Activated CD4-positive, CD25-positive, alpha-beta regulatory T cell treated with anti-CD3 and anti-CD28 coated beads, Interleukin-2, amount 50 U/mL, for 16 hours (primary cell): ENCODE measurements at regions not wholly inside any gene's neighbourhood (a gene's known extent, or its start where the extent isn't known, plus 50 kb on each side); places are given as distances from the start of the nearest gene placed in this dataset.
"Not testable (repeated sequence)": the region's sequence is repeated elsewhere in the genome, so short reads cannot be mapped to it uniquely, and the experiment has no call there.

Source experiments
- DNase-seq: peaks from one replicate; pipeline ENCODE4 v3.0.0-alpha.2; 2020; ENCODE audit warnings: low read depth, low spot score

DNA sequence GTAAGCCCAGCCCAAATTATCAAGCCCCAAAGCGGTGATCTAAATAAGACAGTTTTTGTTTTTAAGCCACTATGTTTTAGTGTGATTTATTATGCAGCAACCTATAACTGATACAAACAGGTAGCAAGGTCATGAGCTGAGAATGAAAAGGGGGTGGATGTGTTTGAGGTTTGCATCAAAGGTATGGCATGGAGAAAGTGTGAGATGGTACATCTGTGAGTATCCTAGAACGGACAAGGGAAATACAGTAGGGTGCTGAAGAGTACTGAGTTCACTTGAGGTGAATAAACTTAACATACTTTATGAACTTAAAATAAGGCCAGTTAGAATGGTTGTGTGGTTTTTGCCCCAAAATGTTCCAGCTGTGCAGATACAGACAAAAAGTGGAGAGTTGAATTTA lies 286.0 kb upstream of the B3GALT2 start:
- no peak for DNase-seq

DNA sequence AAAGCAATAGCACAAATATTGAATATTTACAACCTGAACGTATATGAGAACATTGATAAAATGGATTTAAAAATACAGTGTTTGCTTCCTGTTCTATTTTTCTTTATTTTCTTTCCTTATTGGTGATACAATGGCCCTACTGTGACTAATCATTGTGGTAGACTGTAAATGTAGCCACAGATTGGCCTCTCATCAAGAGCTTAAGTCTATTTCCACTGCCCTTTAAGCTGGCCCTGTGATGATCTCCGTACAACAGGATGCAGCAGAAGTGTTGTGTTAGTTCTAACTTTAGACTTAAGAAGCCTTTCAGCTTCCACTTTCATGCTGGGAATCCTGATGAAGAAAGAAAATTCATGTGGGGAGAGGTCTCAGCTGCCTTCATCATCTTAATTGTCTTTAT lies 285.6 kb upstream of the B3GALT2 start:
- DNase-seq = no peak

DNA sequence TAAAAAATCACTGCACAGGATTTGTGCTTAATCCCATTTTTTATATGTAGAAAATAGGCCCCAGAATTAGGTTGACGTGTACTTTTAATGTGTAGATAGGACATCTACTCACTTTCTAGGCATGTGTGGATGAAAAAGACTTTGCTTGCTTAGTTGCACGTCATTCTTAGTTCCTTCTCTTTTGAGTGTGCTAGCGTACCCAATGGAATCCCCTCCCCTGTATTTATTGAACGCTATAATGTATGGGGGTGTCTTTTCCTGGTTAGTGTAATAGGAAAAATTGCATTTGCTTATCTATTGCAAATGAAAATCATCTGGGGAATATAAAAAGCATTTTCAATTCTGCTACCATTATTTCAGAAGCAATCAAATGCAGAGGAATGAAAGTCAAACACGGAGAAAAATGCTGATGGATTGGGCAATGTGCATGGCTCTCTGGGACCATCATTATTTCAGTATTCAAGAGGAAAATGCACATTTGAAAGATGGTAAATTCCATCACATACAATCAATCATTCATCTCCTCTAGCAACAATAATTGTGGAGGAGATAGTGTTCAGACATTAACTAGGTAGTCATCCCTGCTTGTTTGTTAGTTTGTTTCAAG lies 277.0 kb upstream of the B3GALT2 start:
- DNase-seq = no peak

DNA sequence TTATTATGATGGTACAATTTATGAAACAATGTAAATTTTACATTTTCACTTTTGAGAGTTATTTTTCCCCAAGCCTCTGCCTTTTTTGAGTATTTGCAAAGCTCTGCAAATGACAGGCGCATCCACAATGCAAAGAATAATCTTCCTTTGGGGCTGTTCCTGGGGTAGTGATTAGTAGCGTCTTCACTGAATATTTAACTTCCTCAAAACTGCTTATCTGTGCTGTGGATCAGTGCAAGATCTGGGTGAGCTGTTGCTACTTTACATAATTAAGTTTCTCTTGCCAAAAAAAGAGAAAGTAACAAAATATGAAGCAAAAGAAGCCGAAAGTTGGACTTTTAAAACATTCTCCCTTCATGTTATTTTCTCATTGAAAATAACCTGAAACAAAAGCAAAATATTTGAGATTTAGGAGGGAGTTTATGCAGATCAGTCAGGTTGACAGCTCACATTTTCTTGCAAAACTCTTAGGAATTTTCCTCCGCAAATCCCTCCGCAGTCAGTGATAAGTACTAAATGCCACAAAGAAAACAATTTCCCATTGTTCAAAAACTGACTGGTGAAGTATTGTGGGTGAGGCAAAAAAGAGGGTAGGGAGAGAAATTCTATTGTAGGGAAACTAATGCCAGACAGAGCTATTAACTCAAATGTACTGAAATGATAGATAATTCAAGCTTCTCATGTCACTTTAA lies 276.4 kb upstream of the B3GALT2 start:
- no peak for DNase-seq

DNA sequence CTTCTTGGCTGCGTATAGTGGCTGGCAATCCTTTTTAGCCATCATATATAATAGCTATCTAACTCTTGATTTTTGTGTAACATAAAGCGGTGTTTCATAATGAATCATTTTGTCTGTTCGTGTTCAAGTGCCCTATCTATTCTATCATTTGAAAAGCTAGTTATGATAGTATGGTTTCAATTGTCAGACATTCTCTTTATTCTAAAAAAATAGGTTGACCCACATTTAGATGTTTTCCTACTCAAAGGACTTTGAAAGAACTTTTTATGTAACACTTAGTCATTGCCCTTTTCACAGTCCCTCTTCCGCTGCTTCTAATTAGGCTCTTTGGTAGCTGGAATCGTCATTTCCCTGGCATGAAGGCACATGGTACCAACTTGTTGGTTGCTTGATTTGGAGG lies 272.2 kb upstream of the B3GALT2 start:
- DNase-seq = peak; percentile 4

DNA sequence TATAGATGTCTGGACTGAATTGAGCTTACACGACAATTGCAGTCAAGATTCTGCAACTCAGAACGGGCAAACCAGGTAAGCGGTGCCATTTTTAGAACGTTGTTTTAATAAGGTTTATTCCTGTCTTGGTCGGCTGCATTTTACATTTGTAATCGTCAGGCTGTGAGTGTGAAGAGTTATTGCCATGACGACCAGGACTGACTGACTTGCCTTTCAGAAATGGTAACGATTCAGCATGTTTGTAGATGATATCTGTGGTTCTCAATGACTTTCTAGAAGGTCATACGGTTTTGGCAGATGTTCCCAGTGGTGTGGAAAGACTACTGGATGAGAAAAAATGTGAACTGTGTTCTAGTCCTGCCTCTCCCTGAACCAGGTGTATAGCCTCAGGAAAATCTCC lies 271.3 kb upstream of the B3GALT2 start:
- DNase-seq = no peak

DNA sequence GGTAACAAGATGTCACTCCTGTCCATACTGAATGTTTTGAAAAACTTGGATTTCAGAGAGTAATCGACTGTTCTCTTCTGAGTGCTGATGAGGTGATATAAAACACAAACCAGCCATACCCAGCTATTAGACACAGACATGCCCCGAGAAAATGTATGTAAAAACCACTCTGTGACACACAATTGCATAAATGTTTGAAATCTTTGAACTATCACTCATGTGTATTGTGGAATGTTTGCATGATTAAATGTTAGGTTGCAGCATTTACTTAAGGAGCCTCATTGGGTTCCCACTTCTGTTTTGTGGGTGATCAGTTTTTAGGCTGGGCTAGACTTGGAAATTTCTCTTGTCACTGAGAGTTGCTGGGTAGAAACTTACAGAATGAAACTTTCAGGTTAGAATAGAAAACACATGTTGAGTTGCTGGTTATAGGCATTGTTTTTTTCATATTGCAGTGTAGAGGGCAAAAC lies 270.4 kb upstream of the B3GALT2 start:
- DNase-seq = no peak

DNA sequence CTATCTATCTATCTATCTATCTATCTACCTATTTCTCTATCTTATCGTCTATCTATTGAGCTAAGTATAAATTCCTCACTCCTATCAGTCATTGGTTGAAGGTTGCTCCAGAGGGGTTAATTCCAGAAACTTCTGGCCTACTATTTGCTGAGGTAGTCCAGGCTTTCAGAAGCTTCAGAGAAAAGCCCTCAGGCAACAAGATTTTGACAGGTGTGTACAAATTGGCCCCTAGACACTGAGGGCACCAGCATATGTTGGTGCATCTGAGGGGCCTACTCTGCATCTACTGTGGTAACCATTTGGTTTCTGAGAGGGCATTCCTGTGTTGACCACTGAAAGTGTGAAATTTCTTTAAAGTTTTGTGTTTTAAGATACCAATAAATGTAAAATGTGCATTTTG lies 265.2 kb upstream of the B3GALT2 start:
- DNase-seq = no peak

DNA sequence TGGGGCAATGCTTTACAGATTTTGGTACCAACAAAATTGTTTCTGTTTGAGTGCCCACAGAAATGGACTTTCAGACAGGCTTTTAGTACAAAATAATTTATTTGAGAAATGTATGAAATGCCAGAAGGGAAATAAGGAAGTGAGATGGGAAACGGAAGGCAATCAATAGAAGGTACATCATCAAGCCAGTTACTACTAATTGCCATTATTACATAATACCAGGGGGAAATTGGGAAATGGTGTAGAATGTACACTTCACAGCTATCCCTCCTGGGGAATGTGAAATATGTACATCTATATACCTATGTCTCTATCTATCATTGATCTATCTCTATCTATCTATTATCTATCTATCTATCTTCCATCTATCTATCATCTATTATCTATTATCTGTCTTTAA lies 264.6 kb upstream of the B3GALT2 start:
- no peak for DNase-seq

DNA sequence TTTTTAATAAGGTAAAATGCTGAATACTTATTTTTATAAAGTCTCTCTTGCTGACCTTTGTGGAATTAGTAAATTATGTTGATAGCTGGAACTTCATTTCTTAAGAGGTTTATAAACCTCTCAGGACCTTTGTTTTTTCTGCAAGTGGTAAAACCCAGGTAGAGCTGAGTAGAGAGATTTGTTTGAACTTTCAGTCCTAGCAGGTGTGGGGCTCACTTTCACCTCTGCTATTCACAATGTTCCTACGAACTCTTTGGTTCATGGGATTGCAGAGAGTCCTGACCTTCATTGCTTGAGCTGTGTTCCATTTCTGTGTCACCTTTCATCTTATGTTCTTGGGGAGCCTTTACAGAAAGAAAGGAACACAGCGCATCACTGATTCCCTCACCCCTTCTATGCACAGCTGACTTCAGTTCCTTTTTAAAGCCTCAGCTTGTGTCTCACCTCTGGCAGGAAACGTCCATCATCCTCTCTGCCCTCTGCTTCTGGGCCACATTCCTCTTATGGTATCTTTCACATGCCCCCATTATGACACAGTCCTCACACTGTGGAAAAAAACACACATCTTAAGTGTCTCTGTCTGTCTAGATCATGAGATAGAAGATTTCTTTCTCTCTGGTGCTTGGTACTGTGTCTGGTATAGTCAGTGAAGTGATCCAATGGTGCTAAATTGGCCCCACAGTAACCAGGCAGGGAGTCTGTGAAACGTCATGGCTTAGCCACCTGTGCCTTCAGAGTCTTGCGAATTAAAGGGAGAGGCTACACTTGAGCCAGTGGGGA lies 262.5 kb upstream of the B3GALT2 start:
- DNase-seq = no peak

DNA sequence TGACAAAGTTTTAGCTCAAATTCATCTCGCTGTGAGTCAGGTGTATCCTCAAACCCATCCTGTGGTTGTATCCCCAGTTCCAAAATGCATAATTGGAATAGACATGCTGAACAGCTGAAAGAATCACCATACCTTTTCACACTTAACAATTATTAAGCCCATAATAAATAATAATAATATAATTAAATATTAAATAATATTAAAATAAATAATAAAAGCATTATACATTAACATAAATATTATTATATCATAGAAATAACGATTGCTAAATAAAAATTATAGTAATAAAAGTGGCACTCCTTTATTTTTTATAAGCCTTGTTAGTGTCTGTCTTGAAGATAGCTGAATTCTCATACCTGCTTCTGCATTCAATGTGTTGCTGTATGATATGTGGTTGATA lies 257.5 kb upstream of the B3GALT2 start:
- DNase-seq = no peak

DNA sequence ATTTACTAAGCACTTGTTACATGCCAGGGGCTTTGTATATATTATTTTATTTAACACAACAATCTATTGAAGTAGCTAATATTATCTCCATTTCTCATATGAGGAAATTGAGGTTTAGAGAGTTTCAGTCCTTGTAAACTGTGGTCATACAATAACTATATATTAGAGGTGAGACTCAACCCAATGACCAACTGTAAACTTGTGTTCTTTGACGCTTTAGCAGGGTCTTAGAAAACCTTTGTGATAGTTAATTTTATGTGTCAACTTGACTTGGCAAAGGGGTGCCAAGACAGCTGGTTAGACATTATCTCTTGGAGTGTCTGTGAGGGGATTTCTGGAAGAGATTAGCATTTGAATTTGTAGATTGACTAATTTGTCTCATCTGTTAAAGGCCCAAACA lies 252.4 kb upstream of the B3GALT2 start:
- no peak for DNase-seq

DNA sequence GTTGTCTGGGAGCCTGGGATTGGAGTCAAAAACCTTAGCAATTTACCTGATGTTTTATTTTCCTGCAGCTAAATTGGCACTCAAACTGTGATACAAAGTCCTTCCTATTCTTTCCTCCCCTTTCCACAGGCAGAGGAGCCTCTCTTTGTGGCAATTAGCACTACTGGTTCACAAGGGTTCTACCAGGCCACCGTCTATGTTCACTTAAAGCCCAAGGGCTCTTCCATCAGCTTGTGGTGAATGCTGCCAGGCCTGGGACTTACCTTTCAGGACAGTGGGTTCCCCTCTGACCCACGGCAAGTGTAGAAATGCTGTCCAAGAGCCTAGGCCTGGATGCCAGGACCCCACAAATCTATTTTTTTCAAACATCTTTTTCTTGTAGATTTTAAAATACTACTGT lies 251.9 kb upstream of the B3GALT2 start:
- DNase-seq = no peak

DNA sequence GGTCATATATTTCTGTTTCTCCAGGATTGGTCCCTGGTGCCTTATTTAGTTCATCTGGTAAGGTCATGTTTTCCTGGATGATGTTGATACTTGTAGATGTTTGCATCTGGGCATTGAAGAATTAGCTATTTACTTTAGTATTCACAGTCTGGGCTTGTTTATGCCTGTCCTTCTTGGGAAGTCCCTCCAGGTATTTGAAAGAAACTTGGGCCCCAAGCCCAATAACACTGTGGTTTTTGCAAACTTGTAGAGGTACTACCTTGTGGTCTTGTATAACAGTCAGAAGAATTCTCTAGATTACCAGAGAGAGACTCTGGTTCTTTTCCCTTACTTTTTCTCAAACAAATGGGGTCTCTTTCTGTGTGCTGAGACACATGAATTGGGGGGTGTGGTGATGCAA lies 251.4 kb upstream of the B3GALT2 start:
- no peak for DNase-seq

DNA sequence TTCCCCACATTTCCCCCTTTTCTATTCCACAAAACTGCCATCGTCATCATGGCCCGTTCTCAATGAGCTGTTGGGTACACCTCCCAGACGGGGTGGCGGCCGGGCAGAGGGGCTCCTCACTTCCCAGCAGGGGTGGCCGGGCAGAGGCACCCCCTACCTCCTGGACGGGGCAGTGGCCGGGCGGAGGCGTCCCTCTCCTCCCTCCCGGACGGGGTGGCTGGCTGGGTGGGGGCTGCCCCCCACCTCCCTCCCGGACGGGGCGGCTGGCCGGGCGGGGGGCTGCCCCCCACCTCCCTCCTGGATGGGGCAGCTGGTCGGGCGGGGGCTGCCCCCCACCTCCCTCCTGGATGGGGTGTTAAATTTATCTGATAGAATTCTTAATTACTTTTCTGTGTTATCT lies 250.9 kb upstream of the B3GALT2 start:
- DNase-seq = not testable (repeated sequence)

DNA sequence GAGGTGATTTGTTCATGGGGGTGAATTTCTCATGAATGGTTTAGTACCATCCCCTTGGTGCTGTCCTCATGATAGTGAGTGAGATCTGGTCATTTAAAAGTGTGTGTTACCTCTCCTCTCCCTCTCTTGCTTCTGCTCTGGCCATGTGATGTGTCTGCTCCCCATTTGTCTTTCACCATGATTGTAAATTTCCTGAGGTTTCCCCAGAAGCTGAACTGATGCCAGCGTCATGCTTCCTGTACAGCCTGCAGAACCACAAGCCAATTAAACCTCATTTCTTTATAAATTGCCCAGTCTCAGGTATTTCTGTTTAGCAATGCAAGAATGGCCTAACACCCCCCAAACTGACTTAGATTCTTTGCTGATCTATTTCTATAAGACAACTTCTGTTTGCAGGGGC lies 249.4 kb upstream of the B3GALT2 start:
- DNase-seq = no peak

DNA sequence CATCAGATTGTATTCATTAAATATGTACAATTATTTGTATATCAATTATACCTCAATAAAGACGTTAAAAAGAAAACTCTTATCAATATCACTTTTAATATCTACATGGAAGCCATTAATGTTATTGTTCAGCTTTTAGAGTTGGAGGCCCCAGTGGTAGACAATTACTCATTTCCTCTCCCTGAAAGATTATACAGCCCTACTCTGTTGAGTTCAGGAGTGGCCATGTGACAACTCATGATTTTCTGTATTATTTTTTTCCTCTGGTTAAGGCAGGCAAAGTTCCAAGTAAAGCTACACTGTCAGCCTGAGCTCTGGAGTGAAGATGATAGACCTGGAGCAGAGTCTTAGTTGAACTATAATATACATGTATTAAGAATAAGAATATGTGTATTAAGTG lies 247.9 kb upstream of the B3GALT2 start:
- DNase-seq = no peak

DNA sequence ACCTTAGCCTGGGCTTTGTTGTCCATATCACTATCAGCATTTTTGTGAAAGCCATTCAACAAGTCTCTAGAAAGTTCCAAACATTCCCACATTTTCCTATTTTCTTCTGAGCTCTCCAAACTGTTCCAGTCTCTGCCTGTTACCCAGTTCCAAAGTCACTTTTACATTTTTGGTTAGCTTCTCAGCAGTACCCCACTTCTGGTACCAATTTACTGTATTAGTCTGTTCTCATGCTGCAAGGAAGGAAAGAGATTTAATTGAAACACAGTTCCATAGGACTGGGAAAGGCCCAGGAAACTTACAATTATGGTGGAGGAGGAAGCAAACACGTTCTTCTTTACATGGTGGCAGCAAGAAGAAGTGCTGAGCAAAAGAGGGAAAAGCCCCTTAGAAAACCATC lies 247.2 kb upstream of the B3GALT2 start:
- DNase-seq = no peak

DNA sequence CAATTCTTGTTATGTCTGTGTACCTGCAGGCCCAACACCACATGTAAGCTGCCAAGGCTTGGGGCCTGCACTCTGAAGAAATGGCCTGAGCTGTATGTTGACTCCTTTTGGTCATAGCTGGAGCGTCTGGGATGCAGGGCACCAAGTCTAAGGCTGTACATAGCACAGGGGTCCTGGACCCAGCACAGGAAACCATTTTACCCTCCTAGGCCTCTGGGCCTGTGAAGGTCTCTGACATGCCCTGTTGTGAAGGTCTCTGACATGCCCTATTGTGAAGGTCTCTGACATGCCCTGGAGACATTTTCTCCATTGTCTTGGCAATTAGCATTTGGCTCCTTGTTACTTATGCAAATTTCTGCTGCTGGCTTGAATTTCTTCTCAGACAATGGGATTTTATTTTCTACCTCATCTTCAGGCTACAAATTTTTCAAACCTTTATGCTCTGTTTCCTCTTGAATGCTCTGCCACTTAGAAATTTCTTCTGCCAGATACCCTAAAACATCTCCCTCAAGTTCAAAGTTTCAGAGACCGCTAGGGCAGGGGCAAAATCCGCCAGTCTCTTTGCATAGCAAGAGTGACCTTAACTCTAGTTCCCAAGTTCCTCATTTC lies 246.7 kb upstream of the B3GALT2 start:
- DNase-seq = no peak

DNA sequence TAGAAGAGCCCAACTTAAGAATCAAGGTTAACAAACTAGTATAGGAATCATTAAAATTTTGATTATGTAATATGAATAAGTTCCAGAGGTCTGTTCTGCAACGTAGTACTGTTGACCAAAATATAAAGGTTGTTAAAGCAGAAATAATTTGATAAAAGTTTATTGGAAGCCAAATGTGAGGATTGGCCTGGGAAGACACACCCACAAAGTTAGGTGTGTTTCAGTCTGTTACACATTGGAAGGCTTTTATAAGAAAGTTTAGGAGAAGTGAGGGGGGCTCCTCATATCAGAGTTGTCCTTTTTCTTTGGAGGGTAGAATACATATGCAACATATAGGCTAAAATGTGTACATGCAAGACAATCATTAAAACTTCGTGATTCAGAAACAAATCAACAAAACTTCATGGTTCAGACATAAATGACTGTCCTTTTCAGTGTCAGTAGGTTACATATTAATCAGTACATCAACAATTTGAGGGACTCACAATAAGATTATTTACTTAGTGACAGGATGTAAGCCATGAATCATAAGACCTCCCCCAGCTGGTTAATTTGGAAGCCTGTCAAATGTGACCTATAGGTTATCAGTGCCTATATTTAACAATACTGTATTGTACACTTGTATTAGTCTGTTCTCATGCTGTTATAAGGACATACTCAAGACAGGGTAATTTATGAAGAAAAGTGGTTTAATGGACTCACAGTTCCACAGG lies 245.0 kb upstream of the B3GALT2 start:
- no peak for DNase-seq

DNA sequence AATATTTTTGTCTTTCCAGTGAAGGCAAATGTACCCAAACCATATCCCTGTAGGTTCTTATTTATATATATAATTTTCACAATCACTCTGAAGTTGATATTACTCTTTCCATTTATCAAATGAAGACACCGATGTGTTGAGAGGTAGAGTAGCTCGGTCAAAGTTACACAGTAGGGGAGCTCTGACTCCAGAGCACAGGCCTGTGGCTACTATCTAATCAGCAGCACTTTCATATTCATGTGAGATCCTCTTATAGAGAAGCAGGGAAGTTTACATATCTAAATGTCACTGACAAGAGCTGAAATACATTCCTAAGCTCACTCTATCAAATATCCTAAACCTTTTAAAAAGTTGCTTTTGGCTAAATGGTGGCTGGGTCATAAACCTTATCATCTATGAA lies 241.1 kb upstream of the B3GALT2 start:
- DNase-seq = no peak

DNA sequence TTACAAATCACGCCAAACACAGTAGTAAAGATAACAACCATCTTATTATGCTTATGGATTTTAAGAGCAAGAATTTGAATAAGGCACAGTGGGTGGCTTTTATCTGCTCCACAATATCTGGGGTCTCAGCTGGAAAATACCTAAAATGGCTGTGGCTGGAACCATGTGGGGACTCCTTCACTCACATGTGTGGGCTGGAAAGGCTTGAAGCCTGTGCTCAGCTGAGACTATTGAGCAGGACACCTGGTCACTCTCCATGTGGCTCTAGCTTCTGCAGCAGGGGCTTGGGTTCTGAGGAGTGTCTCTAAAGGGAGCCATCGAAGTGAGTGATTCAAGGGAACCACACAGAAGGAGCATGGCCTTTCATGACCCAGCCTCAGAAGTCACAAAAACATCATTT lies 239.6 kb upstream of the B3GALT2 start:
- no peak for DNase-seq
